ENCODE measurements at regions not wholly inside any gene's neighbourhood (a gene's known extent, or its start where the extent isn't known, plus 50 kb on each side); places are given as distances from the start of the nearest gene placed in this dataset.

DNA sequence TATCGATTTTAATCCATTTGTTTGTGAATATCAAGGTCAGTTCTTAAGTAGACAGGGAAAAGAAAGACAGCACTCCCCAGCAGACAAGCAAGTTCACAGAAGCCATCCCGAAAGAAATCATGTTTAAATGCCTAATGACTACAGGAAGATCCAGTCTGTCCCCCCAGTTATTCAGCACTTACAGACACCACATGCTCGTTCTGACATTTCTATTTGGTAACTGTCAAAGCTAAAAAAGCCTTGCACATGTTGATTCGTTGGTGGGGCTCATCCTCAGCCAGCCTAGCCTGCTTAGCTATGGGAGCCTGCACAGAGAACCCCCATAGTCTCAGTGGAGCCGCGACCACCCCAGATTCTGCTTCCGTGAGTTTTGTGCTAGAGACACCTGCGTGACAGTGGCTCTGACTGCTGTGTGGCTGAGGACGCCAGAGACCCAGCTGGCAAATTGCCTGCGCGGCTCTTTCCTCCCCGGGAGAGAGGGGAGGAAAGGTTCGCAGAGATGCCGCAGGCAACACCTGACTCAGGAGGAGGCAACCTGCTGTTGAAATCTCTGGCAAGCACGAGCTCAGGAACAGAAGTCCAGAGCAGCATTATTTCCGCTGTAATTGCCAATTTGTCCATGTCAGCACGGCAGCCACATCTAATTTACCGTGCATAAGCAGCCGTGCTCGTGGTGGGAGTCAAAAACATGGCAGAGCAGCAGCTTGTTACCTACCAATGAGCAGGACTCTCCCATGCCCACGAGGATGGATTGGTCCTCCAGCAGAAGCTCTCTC, 194.2 kb downstream of the GPAM start:
- DNase-seq (ENCODE audit: low read depth): no peak

DNA sequence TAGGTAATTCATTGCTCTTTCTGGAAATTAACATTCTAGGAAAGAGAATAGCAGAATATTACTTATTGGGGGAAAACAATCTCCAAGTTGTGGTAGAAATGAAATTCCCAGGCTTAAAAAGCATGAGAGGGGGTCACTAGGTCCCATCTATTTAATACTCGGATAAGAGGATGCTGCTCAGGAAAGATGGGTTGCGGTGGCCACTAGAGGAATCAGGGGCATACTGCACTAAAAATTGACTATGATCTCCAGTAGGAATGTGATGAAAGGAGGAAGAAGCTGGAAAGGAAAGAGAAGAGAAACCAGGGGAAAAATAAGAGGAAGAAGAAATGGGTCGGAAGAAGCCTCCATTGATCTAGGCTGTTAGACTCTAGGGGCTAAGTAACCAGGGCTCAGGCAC, 192.8 kb downstream of the GPAM start:
- no peak for DNase-seq (ENCODE audit: low read depth)

DNA sequence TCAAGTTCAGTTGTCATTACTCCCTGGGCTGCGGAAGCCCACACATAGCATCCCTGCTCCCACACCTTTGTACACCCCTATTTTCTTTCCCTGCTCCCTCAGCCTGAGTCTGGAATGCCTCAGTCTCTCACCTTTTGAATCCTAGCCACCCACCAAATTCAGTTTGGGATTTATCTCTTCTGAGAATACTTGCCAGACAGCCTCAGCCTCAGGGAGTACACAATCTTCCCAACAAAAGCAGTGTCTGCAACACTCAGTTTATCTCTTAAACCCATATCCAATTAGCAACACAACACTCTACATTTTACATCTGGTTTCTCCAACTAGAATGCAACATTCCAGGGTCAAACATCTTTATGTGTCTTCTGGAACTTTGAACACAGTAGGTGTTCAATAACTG, 190.2 kb downstream of the GPAM start:
- DNase-seq (ENCODE audit: low read depth): no peak

DNA sequence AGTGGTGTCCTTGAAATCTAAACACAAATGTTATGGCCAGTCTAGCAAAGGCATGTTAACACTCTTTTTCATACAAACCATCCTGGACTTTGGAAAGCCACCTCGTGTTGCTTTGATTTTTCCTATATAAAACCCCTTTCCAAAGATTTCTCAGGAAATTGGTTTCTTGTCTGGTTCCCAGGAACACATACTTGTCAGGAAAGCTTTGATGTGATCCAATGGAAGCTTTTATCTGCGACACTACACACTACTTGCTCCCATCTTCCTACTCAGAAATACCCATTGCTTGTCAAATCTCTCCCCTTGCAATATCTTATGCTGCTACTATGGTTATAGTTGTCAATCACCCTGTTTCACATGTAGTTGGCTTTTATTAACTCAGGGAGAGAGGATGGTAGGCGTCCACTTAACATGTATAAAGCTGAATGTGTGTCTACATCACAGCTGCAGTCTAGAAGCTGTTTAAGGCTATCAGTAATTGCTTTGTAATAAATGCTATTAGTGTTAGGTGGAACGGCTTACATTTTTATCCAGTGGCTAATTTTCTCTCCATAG, 189.6 kb downstream of the GPAM start:
- DNase-seq (ENCODE audit: low read depth): no peak

DNA sequence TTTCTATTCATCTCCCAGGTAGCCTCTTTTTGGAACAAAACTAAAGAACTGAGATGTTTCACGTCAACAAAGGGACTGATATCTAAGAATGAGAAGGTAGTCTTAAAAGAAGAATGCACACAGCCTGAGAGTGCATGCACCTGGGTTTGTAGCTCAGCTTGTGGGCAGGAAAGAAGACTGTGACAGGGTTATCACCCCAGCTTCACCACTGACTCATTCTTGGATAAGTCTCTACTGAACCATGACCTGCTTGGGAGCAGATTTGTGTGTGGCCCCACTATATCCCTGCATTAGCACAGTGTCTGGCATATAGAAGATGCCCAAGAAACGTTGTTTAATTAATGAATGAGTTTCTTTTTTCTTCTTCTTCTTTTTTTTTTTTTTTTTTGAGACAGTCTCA, 187.5 kb downstream of the GPAM start:
- no peak for DNase-seq (ENCODE audit: low read depth)

DNA sequence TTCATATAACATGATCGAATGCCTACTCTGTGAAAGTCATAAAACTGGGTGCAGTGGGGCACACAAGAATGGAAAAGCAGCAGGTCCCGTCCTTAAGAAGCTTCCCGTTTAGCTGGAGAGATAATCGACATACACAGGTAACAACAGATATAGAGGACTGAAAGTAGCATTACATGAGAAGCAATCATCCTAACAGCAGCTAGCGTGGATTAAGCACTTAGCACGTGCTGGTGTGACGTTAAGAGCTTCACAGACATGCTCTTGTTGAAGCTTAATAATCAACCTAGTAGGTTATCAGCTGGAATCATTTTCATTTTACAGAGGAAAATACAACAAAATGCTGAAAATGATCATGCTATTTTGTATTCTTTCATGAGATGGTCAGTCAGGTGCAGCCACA, 184.8 kb downstream of the GPAM start:
- DNase-seq (ENCODE audit: low read depth): no peak

DNA sequence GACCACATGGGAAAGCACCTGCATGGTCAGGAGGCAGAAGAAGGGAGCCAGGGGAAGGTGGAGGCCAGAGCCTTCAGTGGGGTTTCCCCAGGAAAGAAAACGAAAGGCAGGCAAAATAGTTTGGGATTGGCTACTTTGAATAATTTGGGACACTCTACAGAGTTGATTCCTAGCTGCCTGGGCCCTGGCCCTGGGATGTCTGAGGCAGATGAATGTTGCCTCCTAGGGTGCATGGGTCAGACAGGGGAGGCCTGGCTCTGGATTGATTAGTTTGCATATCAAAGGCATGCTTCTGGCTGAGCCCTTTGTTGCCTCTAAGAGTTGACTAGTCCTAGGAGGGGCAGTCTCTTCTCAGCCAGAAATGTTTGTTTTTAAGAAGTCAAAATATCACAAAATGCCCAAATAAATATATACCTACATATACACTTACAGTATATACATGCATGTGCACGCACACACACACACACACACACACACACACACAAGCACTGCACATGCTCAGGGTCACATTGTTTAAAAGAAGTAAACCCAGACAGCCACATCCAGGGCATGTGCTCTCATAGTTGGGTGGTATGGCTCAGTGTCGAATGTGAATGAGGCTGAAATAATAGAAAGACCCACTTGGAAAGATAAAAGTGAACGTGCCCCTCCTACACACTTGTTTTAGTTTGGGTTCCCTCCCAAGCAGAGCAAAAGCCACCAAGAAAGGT, 184.2 kb downstream of the GPAM start:
- no peak for DNase-seq (ENCODE audit: low read depth)

DNA sequence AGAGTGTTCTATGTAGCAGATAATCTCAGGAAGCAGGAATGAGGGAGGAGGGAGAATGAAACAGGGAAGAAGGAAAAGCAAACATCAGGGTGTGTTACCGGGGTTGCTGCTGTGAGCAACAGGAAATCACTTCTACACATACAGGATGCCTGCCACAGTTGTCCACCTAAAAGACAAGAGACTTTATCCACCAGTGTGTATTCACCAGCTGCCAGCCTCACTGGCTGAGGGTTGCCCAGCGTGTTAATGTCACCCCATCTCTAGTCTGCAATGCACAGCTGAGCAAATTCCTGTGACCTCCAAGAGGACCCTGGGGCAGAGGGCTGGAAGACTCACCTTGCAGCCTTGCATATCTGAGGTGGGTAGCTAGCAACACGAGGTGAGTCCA, 183.7 kb downstream of the GPAM start:
- DNase-seq (ENCODE audit: low read depth): no peak

DNA sequence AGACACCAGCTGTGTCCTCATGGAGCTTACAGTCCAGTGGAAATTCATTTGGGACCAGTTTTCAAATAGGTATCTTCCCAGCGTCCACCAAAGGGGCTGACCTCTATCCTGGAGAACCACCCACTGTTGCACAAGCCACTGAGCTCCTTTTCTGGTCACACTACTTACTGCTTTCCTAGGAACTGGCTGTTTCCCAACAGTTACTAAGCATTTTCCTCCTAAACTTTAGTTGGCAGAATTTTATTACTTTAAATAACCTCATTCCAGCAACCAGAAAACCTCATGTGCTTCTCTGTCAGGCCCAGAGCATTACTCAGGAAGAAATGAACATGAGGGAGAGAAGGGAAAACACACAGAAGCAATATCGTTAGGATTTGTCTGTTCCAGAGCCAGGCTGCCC, 183.1 kb downstream of the GPAM start:
- no peak for DNase-seq (ENCODE audit: low read depth)

DNA sequence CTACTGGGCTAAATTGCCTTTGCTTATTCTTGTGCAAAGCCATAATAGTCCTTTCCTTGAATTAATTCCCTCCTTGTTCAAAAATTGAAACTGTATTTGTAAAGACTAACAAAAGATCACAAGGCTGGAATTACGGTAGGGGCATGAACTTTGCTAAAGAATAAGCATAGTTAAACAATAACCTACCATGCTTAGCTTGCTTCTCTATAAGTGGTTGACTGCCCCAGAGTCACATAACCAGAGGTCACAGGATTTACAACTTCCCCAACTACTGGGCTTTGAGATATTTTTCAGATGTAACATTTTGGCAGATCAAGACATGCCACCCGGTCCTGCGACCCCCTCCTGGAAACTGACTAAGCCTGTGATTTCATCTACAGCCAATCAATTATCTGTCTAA, 181.4 kb downstream of the GPAM start:
- DNase-seq (ENCODE audit: low read depth): no peak

DNA sequence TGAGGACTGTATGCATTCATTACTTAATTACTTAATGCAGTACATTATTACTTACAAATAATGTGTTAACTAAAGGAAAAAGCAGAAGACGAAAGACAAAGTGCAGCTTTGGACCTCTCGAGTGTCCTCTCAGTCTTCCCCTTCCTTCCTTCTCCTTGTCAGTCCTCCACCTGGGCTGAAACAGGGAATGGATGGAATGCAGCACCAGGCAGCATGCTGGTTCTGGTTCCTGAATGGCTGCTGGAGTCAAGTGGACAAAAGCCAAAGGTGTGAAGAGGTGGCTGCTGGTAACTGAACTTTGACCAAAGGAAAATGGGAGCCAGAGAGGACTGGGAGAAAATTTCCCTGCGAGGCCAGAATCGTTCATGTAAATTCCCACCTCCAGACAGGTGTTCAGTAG, 179.5 kb downstream of the GPAM start:
- no peak for DNase-seq (ENCODE audit: low read depth)

DNA sequence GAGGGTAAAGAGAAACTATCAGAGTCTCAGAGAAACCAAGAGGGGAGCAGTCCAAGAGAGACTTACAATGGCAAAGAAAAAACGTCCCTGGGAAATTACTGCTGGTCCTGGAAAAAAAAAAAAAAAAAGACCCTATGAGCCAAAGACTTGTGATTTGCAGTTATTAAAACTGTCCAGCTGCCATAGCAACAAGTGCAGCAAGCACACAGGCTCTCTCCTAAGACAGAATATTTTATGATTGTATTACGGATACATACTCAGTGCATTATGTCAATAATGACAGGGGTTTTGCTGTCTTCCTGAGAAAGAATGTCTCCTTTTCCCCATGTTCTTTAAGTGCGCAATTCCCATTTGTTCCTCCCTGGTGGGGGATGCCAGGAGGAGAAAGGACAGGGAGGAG, 178.5 kb downstream of the GPAM start:
- no peak for DNase-seq (ENCODE audit: low read depth)

DNA sequence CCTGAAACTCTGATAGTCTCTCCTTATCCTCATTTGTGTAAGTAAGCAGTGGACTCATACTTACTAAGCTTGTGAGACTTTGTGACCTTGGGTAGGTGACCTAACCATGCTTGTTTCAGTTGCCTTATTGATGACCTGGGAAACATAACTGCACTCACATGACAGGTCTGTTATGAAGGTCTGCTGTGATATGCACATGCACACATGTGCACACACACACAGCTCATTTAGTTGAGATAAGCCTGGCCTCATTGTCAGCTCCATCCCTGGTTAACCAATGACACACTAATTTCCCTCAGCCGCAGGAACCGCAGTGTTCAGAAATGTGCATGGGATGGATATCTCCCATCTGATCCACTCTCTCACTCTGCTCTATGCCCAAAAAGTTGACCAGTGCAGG, 177.2 kb downstream of the GPAM start:
- DNase-seq (ENCODE audit: low read depth): no peak

DNA sequence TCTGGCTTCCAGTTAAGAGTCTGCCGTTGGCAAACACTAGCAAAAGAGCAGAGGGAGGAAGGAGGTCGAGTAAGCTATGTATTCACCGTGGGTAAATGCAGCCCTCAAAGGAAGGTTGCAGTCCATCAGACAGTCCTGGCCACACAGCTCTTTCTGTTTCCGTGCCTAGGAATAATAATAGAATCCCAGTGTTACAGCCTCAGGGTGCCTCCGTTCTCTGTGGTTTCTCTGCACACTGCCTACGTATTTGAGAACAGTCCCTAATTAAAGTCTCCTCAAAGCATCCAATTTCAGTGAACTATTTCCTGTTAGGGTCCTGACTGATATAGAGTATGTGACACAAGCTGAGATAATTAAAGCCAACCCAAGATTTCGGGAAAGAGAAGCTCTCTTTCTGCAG, 176.7 kb downstream of the GPAM start:
- DNase-seq (ENCODE audit: low read depth): no peak

DNA sequence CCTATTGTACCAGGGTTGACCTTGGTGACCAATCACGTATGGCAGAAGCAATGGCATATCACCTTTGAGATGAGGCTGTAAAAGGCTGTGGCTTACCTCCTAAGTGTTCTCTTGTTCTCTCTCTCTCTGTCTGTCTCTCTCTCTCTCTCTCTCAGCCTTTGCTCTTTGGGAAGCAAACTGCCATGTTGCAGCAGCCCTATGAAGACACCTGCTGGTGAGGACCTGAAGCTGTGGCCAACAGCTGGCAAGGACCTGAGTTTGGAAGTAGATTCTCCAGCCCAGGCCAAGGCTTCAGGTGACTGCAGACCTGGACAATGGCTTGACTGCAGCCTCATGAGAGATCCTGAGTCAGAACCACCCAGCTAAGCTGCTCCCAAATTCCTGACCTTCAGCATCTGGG, 161.4 kb downstream of the GPAM start:
- DNase-seq (ENCODE audit: low read depth): no peak

DNA sequence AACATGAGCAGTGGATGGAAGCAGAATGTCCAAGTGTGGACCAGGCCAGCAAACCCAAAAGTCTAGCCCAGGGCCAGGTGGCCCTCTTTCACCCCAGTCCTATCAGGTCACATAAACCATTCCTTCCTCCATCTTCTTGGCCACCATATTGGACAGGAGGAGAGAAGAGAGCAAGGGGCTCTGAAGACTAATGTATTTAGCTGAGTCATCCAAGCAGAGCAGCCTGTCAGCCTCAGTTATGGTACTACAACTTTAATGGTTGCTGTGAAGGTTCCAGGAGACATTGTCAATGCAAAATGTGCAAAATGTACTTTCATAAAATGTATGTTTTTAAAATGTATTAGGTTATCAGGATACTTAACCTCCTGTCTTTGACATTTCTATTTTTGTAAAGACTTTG, 159.5 kb downstream of the GPAM start:
- DNase-seq (ENCODE audit: low read depth): no peak

DNA sequence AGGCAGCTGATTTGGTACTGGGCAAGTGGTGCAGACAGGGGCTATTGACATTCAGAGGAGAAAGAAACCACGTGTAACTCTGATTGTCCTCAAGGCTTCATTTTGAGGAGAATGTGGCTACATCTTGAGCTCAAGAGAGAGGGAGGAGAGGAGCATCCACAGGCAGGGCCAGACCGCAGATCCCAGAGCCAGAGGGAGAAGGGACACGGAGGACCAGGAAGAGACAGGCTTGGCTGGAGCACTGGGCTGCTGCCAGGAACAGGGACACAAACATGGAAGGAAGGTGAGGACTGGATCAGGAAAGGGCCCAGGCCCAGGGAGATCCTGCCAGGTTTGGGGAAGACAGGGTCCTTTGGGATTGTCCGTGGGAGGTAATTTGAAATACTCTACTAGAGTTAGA, 158.3 kb downstream of the GPAM start:
- DNase-seq (ENCODE audit: low read depth): no peak

DNA sequence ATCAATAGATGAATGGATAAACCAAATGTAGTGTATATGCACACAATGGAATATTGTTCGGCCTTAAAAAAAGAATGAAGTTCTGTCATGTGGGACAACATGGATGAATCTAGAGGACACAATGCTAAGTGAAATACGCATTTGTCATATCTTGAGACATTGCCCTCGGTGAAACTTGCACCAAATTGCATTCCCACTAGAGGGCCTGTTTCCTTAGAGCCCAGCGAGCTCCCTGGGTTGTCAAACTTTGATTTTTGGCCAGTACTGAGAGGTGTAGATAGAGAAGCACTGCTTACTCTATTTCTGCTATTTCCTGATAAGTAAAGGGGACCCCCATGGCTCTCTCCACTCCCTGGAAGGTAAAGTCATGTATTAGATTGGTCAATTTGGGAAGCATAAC, 157.1 kb downstream of the GPAM start:
- DNase-seq (ENCODE audit: low read depth): no peak

DNA sequence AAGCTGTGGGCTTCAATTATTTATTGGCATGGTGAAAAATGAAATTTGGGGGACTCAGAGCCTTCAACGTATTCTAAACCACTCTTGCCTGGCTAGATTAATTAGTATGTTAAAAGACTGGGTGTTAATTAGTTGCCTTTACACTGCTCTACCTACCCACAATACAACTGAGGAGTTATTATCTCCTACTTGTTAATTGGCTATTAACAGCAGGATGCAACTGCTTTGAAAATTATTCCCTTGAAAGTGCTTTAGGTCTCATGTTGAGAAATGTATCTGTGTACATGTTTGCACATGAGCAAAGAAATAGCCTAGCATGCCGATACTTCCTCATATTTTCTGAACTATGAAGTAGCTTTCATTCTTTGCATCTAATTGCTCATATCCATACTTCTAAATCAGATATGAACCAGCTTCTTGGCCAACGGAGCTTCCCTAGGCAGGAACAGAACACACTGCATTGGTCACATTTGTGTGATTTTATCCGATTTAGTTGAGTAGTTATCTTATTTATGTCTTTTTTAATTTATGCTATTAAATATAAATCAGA, 155.8 kb downstream of the GPAM start:
- DNase-seq (ENCODE audit: low read depth): no peak

DNA sequence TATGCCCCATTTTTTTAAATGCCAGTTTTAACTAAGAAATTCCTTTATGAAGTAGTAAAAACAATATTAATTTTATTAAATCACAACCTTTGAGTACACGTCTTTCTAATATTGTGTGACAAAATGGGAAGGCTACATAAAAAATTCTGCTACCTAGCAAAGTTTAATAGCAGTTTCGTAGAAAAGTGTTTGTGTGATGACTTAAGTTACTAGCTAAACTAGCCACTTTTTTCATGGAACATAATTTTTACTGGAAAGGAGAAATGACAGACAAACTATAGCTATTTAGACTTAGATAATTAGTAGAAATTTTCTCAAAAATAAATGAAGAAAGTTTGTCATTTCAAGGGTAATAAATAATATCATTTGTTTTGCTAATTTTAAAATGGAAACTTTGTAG, 153.1 kb downstream of the GPAM start:
- no peak for DNase-seq (ENCODE audit: low read depth)

DNA sequence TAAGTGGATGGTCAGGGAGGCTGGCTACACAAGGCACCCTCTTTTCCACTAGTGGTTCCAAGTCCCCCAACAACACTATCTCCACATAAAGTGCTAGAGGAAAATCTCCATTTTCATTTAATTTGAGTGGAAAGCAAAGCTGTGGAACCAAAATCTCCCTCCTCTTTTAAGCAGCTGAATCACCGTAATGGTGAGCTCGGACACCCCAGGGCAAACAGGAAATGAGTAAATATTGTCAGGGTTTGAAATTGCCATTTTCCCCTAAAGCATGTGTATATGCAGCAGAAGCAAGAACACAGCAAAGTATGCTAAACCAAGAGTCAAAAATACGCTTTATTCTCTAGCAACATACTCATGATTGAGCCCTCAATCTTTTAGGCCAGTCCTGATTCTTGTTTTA, 143.7 kb downstream of the GPAM start:
- no peak for DNase-seq (ENCODE audit: low read depth)

DNA sequence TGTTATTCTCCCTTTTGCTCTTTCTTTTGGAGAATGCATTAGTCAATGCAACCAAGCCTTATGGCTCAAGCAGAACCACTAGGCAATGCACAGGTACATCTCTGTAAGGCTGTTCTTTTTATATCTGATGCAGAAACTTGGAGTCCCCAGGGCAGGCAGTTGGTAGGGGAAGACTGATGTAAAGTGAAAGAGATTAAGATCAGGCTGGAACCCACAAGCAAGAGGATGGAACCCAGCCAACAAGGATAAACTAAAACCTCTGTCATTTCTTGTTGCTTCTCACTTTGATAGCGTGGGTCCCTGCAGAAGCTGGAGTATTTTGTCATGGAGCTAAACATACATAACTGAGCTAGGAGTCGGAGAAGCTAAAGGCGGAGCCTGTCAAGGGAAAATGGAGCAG, 142.9 kb downstream of the GPAM start:
- DNase-seq (ENCODE audit: low read depth): no peak

DNA sequence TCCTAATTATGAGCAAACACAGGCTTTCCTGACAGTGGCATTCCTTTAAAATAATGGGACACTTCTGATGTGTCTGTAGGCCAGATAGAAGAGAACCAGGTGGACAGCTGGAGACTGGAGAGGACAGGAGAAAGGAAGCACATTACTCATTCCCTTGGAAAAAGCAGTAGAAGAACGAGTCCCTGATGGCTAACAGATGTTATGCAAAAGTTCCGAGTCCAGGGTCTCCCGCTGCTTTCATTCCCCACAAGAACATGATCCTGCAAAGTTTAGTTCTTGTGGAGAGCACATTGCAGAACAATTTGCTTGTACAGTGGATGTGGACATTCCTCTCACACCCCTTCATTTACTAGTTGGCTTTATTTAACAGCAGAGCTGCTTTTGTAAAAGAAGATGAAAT, 137.6 kb downstream of the GPAM start:
- no peak for DNase-seq (ENCODE audit: low read depth)

Data from iris pigment epithelial cell (primary cell).